Mesenteric fat pad (tissue), 1 donor: ENCODE measurements at regions not wholly inside any gene's neighbourhood (a gene's known extent, or its start where the extent isn't known, plus 50 kb on each side); places are given as distances from the start of the nearest gene placed in this dataset.
"Not testable (repeated sequence)": the region's sequence is repeated elsewhere in the genome, so short reads cannot be mapped to it uniquely, and the experiment has no call there.

Experiments
- DNase-seq: peaks from one replicate; pipeline ENCODE4 v3.0.0-alpha.2; 2020; ENCODE audit warnings: low spot score
- donor health status: DM: yes; HTN: yes; CAD: no.

- DNase-seq, result no peak
Observed at GRCh38 chr15:26128611-26129140, 265.5 kb upstream of the ATP10A start.

GRCh38 chr15:26126819-26127387 lies 263.8 kb upstream of the ATP10A start:
- no peak for DNase-seq

DNA sequence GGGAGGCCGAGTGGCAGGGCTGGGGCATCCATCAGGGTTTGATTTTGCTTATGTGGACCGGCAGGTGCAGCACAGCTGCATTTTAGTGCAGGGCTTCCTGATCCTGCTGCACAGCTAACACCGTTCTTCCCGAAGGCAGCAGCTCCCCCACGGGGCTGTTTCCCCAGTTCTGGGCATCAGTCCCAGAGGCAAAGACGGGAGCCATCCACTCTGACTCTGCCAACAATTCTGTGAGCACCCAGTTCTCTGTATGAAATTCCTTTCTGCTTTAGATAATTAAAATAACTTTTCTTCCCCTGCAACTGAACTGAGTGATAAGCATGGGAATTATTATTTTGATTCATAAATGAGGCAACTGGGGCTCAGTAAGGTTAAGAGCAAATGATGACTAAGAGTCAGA lies 262.9 kb upstream of the ATP10A start:
- DNase-seq, result no peak

DNA sequence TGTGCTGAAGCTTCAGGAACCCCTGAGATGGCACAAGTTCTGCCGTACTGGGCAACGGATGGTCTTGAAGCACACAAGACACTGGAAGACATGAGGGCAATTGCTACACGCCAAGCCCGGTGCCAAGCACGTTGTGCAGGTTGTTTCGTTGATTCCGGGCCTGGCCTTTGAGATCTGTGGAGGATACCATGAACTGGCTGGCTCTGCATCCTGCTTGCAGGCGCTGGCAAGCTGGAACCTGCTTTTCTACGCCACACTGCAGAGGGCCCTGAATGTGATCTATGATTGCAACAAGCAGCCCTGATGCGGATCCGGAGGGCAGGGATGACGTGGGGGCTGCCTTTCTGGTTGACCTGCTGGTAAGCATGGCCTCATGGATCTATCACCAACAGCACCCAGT lies 262.5 kb upstream of the ATP10A start:
- no peak for DNase-seq

- DNase-seq, result no peak
Observed at GRCh38 chr15:26119322-26119721, 256.2 kb upstream of the ATP10A start.

DNA sequence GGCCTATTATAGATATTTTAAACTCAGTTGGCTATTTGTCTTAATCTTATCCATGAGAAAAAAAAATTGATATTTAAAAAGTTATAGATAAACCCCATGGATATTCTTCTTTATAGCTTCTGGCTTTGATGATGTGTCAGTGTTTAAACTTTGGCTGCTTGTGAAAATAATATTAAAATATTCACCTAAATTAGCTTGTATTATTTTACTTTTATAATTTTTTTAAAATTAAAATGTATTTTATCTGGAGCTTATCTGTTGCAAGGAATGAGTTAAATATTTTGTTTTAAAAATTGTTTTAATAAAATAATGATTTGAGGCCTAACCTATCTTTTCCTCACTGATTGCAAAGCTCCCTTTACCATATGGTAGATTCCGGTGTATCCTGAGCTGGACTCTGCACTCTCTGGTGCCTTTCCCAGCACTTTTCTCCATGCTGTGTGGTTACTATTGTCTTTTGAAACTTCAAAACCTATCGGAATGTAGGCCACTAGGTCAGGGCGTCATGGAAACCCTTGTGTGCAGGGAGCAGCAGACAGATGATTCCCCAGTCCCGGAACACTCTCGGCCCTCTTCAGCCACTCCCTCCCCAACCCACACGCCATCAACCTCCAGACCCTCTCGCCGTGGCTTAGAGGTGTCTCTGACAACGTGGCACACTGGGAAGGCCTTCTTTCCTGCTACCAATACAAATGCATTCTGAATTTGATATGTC lies 252.3 kb upstream of the ATP10A start:
- DNase-seq, result no peak

DNA sequence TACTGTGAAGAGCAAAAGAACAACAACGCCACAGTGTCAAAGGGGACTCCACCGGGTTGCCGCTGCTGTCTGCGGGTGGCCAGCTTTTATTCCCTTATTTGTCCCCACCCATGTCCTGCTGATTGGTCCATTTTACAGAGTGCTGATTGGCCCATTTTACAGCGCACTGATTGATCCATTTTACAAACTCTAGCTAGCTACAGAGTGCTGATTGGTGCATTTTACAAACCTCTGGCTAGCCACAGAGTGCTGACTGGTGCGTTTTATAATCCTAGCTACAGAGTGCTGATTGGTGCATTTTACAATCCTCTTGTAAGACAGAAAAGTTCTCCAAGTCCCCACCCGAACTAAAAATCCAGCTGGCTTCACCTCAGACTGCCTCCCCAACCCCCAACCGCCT lies 251.0 kb upstream of the ATP10A start:
- not testable (repeated sequence) for DNase-seq

GRCh38 chr15:26113296-26113695 lies 250.2 kb upstream of the ATP10A start:
- DNase-seq, result no peak

DNA sequence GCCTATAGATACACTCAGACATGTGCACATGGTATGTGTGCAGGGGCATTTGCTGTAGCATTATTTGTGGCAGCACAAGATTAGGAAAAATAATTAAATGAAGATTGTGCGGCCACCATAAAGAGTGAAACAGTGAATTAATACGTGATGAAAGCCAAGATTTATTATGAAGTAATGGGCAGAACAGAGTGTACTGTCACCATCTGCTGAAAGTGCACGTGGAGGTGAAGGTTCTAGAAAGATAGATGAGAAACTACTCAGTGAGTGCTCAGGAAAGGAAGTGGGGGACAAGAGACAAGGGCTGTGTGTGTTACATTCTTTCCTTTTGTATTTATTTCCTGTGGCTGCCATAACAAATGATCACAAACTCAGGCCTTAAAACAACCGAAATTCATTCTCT lies 246.1 kb upstream of the ATP10A start:
- no peak for DNase-seq

DNA sequence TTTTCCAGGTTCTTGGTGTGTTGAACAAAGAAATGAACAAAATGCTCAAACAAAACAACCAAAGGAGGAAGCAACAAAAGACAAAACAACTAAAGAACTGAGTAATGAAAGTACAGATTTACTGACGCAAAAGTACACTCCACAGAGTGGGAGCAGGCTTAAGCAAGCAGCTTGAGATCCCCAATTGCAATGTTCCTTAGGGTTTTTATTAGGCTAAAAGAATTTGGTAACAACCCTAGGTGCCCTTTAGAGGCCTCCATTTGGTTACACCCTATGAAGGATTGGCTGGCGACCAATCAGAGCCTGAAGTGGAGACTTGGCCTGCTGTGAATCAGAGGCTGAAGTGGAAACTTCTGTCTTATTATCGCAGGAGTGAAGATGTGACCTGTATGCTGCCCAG lies 243.4 kb upstream of the ATP10A start:
- no peak for DNase-seq

DNA sequence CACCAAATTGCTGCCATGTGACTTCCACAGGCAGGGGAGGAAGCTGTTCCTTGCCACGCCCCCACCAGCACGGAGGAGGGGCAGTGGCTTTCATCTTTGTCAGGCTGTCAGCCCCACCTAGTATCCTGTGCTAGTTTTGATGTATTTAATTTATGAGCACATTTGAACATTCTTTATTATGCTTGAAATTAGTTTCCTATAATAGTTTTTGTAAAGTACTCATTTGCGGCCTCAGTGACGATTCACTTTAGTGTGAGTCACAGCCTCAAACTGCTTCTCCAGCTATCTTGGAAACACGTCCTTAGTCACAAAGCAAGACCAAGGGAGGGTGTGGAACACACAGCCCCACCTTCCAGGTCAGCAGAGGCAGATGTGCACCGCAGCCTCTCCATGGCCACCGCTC lies 239.9 kb upstream of the ATP10A start:
- no peak for DNase-seq

DNA sequence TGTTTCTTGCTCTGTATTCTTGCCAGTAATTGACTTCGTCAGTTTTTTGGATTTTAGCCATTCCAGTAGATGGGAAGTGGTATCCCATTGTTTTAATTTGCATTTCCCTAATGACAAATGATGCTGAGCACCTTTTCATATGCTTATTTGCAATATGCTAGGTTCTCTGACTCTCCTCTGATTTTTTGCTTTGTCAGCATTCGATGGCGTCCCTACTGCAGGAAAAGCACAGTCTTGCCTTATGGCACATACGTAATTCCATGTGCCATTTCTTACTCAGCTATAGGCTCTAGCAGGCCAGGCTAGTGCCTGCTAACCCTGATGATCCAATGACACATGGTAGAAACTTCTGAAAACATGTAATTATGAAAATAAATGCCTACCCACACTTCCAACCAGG lies 239.2 kb upstream of the ATP10A start:
- no peak for DNase-seq

GRCh38 chr15:26101443-26101842 lies 238.3 kb upstream of the ATP10A start:
- DNase-seq, result no peak

DNA sequence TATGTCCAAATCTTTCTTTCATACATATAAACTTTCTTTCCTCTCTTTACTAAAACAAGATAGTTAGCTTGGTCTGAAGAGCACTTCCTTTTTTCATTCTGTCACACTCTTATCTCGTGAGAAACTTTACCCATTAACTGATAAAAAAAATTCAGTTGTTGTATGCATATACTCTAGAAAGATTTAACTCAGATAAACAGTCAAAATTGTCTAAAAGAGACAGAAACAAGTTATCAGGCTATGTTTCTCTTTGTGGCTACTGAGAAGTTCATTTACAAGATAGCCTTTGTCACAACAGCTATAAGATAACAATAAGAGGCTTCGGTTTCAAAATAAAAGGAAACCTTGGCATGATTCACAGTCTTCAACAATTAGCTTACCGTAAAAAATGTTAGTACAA lies 235.7 kb upstream of the ATP10A start:
- DNase-seq, result no peak

GRCh38 chr15:26097216-26097615 lies 234.1 kb upstream of the ATP10A start:
- DNase-seq, result no peak

GRCh38 chr15:26096581-26096980 lies 233.5 kb upstream of the ATP10A start:
- no peak for DNase-seq

DNA sequence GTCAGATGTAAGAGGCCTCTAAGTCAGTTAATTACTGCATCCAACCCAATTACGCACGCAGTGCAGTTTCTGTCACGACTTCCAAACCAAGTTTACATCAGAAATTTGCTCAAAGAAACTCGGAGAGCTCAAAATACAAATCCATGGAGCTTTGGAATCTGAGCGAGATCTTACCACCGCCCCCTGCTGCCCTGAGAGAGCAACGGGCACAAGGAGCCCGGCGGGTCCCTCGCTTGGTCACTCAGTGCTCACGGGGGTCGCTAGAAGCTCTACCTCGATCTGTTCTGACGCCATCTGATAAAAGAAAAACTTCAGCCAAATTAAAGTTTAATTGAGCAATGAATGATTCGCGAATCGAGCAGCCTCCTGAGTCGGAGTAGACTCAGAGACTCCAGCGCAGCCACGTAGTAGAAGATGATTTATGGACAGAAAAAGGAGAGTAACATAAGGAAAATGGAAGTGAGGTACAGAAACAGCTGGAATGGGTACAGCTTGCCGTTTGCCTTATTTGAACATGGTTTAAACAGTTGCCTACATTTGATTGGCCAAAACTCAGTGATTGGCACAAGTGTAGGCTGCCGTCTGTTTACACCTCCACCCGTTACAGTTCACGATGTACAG lies 232.7 kb upstream of the ATP10A start:
- DNase-seq, result no peak

DNA sequence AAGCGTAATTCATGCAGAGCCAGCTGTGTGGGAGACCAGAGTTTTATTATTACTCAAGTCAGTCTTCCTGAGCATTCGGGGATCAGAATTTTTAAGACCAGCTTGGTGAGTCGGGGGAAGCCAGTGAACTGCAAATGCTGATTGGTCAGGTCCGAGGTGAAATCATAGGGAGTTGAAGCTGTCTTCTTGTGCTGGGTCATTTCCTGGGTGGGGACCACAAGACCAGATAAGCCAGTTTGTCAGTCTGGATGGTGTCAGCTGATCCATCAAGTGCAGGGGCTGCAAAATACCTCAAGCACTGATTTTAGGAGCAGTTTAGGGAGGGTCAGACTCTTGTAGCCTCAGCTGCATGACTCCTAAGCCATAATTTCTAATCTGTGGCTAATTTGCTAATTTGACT lies 228.1 kb upstream of the ATP10A start:
- DNase-seq, result no peak

DNA sequence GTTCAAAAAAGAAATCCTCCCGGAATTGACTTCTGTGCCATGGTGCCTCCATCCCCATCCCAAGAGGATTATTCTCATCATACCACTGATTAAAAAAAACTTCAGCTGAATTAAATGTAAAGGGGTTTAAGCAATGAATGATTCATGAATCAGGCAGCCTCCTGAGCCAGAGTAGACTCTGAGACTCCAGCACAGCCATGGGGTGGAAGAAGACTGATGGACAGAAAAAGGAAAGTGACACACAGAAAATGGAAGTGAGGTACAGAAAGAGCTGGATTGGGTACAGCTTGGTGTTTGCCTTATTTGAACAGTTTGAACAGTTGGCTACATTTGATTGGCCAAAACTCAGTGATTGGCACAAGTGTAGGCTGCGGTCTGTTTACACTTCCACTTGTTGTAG lies 224.8 kb upstream of the ATP10A start:
- DNase-seq, result no peak

DNA sequence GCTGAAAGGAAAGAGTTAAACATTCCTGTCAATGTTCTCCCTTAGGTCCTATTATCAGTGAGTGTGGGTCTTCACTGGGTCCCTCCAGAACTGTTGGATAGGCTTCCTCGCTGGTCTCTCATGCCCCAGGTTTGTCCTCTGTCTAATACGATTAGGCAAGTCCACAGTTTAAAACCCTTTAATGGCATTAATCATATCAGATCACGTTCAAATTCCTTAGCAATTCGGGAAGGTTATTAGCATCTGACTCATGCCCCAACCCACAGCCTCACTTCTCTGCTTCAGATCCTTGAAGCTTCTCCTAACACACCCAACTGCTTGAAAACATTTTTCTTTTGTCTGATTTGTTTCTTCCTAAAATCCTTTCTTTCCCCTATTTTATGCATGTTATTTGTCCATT lies 224.3 kb upstream of the ATP10A start:
- DNase-seq, result no peak

DNA sequence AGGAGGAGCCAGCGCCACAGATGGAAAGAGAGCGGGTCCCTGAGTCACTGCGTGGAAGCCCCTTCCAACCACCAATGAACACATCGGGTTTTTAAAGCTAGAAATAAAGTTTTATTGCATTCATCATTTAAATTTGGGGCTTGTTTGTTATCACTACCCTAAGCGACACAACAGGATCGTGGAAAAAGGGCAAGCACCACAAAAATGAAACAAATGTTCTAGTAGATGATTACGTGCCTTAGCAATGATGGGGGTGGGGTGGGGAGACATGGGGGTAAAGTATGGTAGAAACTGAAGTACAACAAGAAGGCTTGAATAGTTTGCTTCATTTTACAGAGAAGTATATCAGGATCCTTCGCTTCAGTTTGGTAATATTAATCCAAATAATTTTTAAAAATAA lies 221.6 kb upstream of the ATP10A start:
- DNase-seq, result no peak

DNA sequence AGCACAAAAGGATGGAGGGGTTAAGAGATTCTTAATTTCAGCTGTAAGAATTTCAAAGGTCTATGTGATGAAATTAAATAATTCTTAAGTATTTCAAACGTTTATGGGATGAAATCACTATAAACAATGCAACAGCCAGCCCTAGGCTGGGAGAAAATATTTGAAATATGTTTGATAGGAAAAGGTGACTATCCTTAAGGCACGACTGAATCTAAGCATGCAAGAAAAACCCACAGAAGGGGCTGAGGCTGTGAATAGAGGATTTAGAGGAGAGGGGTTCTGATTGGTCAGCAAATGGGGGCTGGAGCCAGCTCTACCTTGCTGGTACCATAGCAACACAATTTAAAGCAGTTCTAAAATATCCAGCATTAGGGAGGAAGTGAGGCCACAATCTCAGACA lies 220.8 kb upstream of the ATP10A start:
- no peak for DNase-seq

DNA sequence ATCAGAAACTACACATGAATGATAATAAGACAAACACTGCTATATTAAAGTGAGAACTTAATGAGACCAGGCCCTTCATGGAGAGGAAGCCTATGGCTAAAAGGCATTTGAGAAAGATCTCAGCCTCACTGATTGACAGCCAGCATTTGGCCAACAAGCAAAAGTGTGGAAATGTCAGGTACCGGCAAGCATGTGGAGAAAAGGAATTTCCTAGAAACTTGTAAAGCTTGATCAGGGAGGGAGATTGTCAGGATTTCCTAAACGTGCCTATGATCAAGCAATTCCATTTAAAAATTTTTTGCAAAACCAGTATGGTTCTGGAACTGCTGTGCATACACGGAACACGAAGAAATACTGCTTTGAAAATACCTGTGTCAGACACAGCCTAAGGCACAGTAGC lies 220.3 kb upstream of the ATP10A start:
- DNase-seq, result no peak
